SH-SY5Y (cell line): ENCODE measurements at regions not wholly inside any gene's neighbourhood (a gene's known extent, or its start where the extent isn't known, plus 50 kb on each side); places are given as distances from the start of the nearest gene placed in this dataset.

Experiments used
- GATA2 ChIP-seq: IDR thresholded peaks from 2 replicates; pipeline ENCODE4 v1.6.1; 2011; ENCODE audit warnings: mild to moderate bottlenecking, low read depth, low read length
- GATA3 ChIP-seq: IDR thresholded peaks from 2 replicates; pipeline ENCODE4 v1.6.1; 2011; ENCODE audit warnings: low read depth, mild to moderate bottlenecking, low read length, moderate library complexity

DNA sequence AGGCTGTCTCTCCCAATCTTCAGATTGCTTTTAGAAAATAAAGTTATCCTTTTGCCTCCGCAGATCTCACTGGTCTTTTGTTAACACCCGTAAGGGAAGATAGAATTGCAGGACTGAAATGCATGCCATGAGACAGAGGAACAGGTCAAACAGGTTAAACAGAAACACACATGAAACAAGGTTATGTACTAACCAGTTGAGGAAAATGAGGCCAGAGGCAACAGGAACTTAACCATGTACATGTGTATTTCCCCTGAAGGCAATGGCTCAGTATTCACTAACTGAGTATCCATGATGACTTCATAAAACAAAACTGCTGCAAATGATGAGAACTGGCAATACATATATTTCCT lies 169.1 kb upstream of the NSMCE3 start:
- TF ChIP-seq GATA2: no peak
- no peak for TF ChIP-seq GATA3
